Smooth muscle cell (in vitro differentiated cells): ENCODE measurements at regions not wholly inside any gene's neighbourhood (a gene's known extent, or its start where the extent isn't known, plus 50 kb on each side); places are given as distances from the start of the nearest gene placed in this dataset.
A peak's percentile ranks its signal among the peaks of the same experiment; 100 is the strongest.

Experiments
- DNase-seq: peaks from one replicate; lab custom pipeline; 2025; ENCODE audit not compliant: unreplicated experiment; lab: John Stamatoyannopoulos, UW
- H2AFZ ChIP-seq: fragments of 200-600 bp; sonication (generic); 2 replicates; pipeline ENCODE4 v1.6.0; 2016; ENCODE audit warnings: antibody characterized with exemption, low read depth, mild to moderate bottlenecking
- H3F3A ChIP-seq: fragments of 200-600 bp; sonication (generic); 2 replicates; pipeline ENCODE4 v1.6.0; 2017; ENCODE audit warnings: antibody characterized with exemption, low read depth
- H3K27ac ChIP-seq: fragments of 200-600 bp; sonication (generic); 2 replicates; pipeline ENCODE4 v1.5.1; 2016; ENCODE audit warnings: low read depth, mild to moderate bottlenecking
- H3K27me3 ChIP-seq: fragments of 200-600 bp; sonication (generic); 2 replicates; pipeline ENCODE4 v1.6.1; 2016; ENCODE audit warnings: low read depth, mild to moderate bottlenecking
- H3K36me3 ChIP-seq: fragments of 200-600 bp; sonication (generic); 2 replicates; pipeline ENCODE4 v1.5.1; 2016; ENCODE audit warnings: low read depth
- H3K4me1 ChIP-seq: fragments of 200-600 bp; sonication (generic); 2 replicates; pipeline ENCODE4 v1.5.1; 2016; ENCODE audit warnings: low read depth
- H3K4me2 ChIP-seq: fragments of 200-600 bp; sonication (generic); 2 replicates; pipeline ENCODE4 v1.6.0; 2016; ENCODE audit warnings: mild to moderate bottlenecking
- H3K4me3 ChIP-seq: fragments of 200-600 bp; sonication (generic); 2 replicates; pipeline ENCODE4 v1.5.1; 2016; ENCODE audit warnings: mild to moderate bottlenecking
- H3K79me2 ChIP-seq: fragments of 200-600 bp; sonication (generic); 2 replicates; pipeline ENCODE4 v1.6.0; 2016; ENCODE audit warnings: low read depth, mild to moderate bottlenecking
- H3K9ac ChIP-seq: fragments of 200-600 bp; sonication (generic); 2 replicates; pipeline ENCODE4 v1.6.0; 2016; ENCODE audit warnings: low read depth
- H3K9me3 ChIP-seq: fragments of 200-600 bp; sonication (generic); replicated peaks from 2 replicates; pipeline ENCODE4 v1.5.1; 2016; ENCODE audit warnings: low read depth
- H4K20me1 ChIP-seq: fragments of 200-600 bp; sonication (generic); 2 replicates; pipeline ENCODE4 v1.6.0; 2016; ENCODE audit warnings: low read depth
- CTCF ChIP-seq: fragments of 200-600 bp; sonication (generic); IDR thresholded peaks from 2 replicates; pipeline ENCODE4 v1.5.1; 2017; ENCODE audit warnings: borderline replicate concordance, mild to moderate bottlenecking, antibody characterized with exemption; ENCODE audit not compliant: insufficient read depth, poor library complexity, severe bottlenecking
- WGBS: methylation state at CpG from one replicate; pipeline ENCODE4 v1.1.7; 2016; ENCODE audit warnings: low lambda C conversion rate; 5-methylcytosine and 5-hydroxymethylcytosine counted together

GRCh38 chr5:110224050-110224449, 502.4 kb downstream of the TMEM232 start:
- no peaks in the 10 kb centered on the region for H3K27me3 ChIP-seq
- DNase-seq = no peak
- no peak overlapping the region for H3K27ac ChIP-seq
- no peak overlapping the region for H3K4me2 ChIP-seq
- H3K4me3 ChIP-seq = no peak overlapping the region
- H3F3A ChIP-seq = no peaks in the 10 kb centered on the region
- no peaks in the 10 kb centered on the region for H4K20me1 ChIP-seq
- H3K4me1 ChIP-seq = no peaks in the 10 kb centered on the region
- no peaks in the 10 kb centered on the region for H3K36me3 ChIP-seq
- no peak for TF ChIP-seq CTCF
- no peaks in the 10 kb centered on the region for H3K79me2 ChIP-seq
- H3K9me3 ChIP-seq = no peaks in the 10 kb centered on the region
- 74% methylated on average over 1 of the region's 1 CpG for WGBS
- no peak overlapping the region for H2AFZ ChIP-seq
- no peak overlapping the region for H3K9ac ChIP-seq

- Histone ChIP-seq H3K27ac (no peak overlapping the region), H3K9ac (no peak overlapping the region), H3K36me3 (no peaks in the 10 kb centered on the region), H3K4me2 (no peak overlapping the region), H3K79me2 (no peaks in the 10 kb centered on the region), H4K20me1 (no peaks in the 10 kb centered on the region), H2AFZ (no peak overlapping the region), H3K4me1 (no peaks in the 10 kb centered on the region), H3K27me3 (no peaks in the 10 kb centered on the region), H3F3A (no peaks in the 10 kb centered on the region), H3K4me3 (no peak overlapping the region), H3K9me3 (peaks cover 4% of the 10 kb centered on the region)
- WGBS = 91% methylated on average over 1 of the region's 1 CpG
- no peak for DNase-seq
- TF ChIP-seq CTCF = no peak
These were observed 500.5 kb downstream of the TMEM232 start for GRCh38 chr5:110225949-110226348.

- H3F3A ChIP-seq = no peaks in the 10 kb centered on the region
- H4K20me1 ChIP-seq = no peaks in the 10 kb centered on the region
- no peak overlapping the region for H3K4me3 ChIP-seq
- no peaks in the 10 kb centered on the region for H3K9me3 ChIP-seq
- H2AFZ ChIP-seq = peak overlapping the region; percentile 44
- no peak overlapping the region for H3K9ac ChIP-seq
- H3K4me2 ChIP-seq = no peak overlapping the region
- H3K36me3 ChIP-seq = no peaks in the 10 kb centered on the region
- no peaks in the 10 kb centered on the region for H3K27me3 ChIP-seq
- no peak for TF ChIP-seq CTCF
- no peak for DNase-seq
- H3K79me2 ChIP-seq = no peaks in the 10 kb centered on the region
- H3K4me1 ChIP-seq = no peaks in the 10 kb centered on the region
- WGBS = 76% methylated on average over 2 of the region's 2 CpGs
- no peak overlapping the region for H3K27ac ChIP-seq
These were observed 486.7 kb downstream of the TMEM232 start for GRCh38 chr5:110239786-110240185.

- Histone ChIP-seq H3K4me2 (no peak overlapping the region), H2AFZ (no peak overlapping the region), H3K9me3 (no peaks in the 10 kb centered on the region), H3K79me2 (no peaks in the 10 kb centered on the region), H3K9ac (no peak overlapping the region), H3K27ac (no peak overlapping the region), H3K4me3 (no peak overlapping the region), H3K27me3 (no peaks in the 10 kb centered on the region), H3K4me1 (no peaks in the 10 kb centered on the region), H4K20me1 (no peaks in the 10 kb centered on the region), H3K36me3 (no peaks in the 10 kb centered on the region), H3F3A (no peaks in the 10 kb centered on the region)
- DNase-seq = no peak
- 93% methylated on average over 4 of the region's 4 CpGs for whole genome bisulfite sequencing
- no peak for TF ChIP-seq CTCF
These were observed 483.5 kb downstream of the TMEM232 start for GRCh38 chr5:110242950-110243349.
